ENCODE measurements at regions not wholly inside any gene's neighbourhood (a gene's known extent, or its start where the extent isn't known, plus 50 kb on each side); places are given as distances from the start of the nearest gene placed in this dataset.

GRCh38 chr4:175377203-175377602 lies 434.9 kb downstream of the GPM6A start:
- no TSS peak for BruUV-seq (replicated peaks)
- no peaks in the 10 kb centered on the region for H3K27me3 ChIP-seq (ENCODE audit: insufficient read depth, low read length)
- POLR2A ChIA-PET: no interaction called here
- DNase-seq (ENCODE audit: low read depth, low spot score) (no peak), ATAC-seq (no peak)
- H2AFZ ChIP-seq (ENCODE audit: low read depth, low read length, poor library complexity, severe bottlenecking): no peak overlapping the region
- H3K9me3 ChIP-seq (ENCODE audit: control insufficient read depth in 1 of 2, insufficient read depth in 1 of 2, low read depth in 1 of 2, low read length in 2 of 2): no peaks in the 10 kb centered on the region
- CTCF ChIA-PET: no interaction called here
- intact Hi-C loops (cut with micrococcal nuclease): no loop called here
- no peaks in the 10 kb centered on the region for H3K36me3 ChIP-seq (ENCODE audit: control insufficient read depth in 1 of 2, insufficient read depth in 2 of 2, low read length in 2 of 2)
- H3K4me1 ChIP-seq (ENCODE audit: control insufficient read depth in 1 of 2, insufficient read depth in 2 of 2, low read length in 2 of 2): no peaks in the 10 kb centered on the region
- no peak overlapping the region for H3K9ac ChIP-seq (ENCODE audit: low read length)
- no peak overlapping the region for H3K4me2 ChIP-seq (ENCODE audit: low read length)
- RAD21 ChIA-PET (ENCODE audit: low non-redundant PET in 1 of 2, low total read pairs in 2 of 2, uncharacterized antibody in 2 of 2, unreplicated experiment in 2 of 2): no interaction called here
- H4K20me1 ChIP-seq (ENCODE audit: insufficient read depth): no peaks in the 10 kb centered on the region
- no peaks in the 10 kb centered on the region for H3K79me2 ChIP-seq (ENCODE audit: insufficient read depth, low read length)
- no peak overlapping the region for H3K27ac ChIP-seq (ENCODE audit: low read depth, low read length)
- no peak overlapping the region for H3K4me3 ChIP-seq (replicated peaks in 1 of 2; ENCODE audit: low read depth in 1 of 2, low read length in 2 of 2)
- no peak for TF ChIP-seq EZH2 (IDR thresholded peaks at IDR 0.05)
- no peak for TF ChIP-seq YY1 (IDR thresholded peaks at IDR 0.05; ENCODE audit: extremely low read depth, insufficient replicate concordance, low read depth, low read length)
- TF ChIP-seq ZNF274 (IDR thresholded peaks at IDR 0.05; ENCODE audit: low read depth, low read length): no peak
- TF ChIP-seq CTCF (IDR thresholded peaks at IDR 0.05 in 2 of 3, conservative IDR thresholded peaks at IDR 0.05 in 1 of 3; ENCODE audit: borderline replicate concordance in 1 of 3, insufficient read depth in 1 of 3, low read depth in 2 of 3, low read length in 2 of 3): no peak
- TF ChIP-seq TCF7L2 (IDR thresholded peaks at IDR 0.05; ENCODE audit: borderline replicate concordance, extremely low read depth, insufficient read depth, insufficient read length): no peak
- TF ChIP-seq, protein P1, sequence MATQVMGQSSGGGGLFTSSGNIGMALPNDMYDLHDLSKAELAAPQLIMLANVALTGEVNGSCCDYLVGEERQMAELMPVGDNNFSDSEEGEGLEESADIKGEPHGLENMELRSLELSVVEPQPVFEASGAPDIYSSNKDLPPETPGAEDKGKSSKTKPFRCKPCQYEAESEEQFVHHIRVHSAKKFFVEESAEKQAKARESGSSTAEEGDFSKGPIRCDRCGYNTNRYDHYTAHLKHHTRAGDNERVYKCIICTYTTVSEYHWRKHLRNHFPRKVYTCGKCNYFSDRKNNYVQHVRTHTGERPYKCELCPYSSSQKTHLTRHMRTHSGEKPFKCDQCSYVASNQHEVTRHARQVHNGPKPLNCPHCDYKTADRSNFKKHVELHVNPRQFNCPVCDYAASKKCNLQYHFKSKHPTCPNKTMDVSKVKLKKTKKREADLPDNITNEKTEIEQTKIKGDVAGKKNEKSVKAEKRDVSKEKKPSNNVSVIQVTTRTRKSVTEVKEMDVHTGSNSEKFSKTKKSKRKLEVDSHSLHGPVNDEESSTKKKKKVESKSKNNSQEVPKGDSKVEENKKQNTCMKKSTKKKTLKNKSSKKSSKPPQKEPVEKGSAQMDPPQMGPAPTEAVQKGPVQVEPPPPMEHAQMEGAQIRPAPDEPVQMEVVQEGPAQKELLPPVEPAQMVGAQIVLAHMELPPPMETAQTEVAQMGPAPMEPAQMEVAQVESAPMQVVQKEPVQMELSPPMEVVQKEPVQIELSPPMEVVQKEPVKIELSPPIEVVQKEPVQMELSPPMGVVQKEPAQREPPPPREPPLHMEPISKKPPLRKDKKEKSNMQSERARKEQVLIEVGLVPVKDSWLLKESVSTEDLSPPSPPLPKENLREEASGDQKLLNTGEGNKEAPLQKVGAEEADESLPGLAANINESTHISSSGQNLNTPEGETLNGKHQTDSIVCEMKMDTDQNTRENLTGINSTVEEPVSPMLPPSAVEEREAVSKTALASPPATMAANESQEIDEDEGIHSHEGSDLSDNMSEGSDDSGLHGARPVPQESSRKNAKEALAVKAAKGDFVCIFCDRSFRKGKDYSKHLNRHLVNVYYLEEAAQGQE (IDR thresholded peaks at IDR 0.05; ENCODE audit: low read depth): no peak
- no peak for TF ChIP-seq SIN3A (IDR thresholded peaks at IDR 0.05; ENCODE audit: low read depth)
- TF ChIP-seq POLR2A (IDR thresholded peaks at IDR 0.05; ENCODE audit: borderline replicate concordance, extremely low read depth, insufficient read depth, insufficient read length): no peak
- TF ChIP-seq ATF3 (IDR thresholded peaks at IDR 0.05): no peak
- TF ChIP-seq JUND (IDR thresholded peaks at IDR 0.05): no peak
- TF ChIP-seq, protein P2, sequence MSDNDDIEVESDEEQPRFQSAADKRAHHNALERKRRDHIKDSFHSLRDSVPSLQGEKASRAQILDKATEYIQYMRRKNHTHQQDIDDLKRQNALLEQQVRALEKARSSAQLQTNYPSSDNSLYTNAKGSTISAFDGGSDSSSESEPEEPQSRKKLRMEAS (IDR thresholded peaks at IDR 0.05): no peak
- no peak for TF ChIP-seq SP1 (IDR thresholded peaks at IDR 0.05; ENCODE audit: low read depth)
- no peak for TF ChIP-seq ZFX (IDR thresholded peaks at IDR 0.05)
- no peak for TF ChIP-seq CEBPB (IDR thresholded peaks at IDR 0.05; ENCODE audit: low read depth)
- H3K9me2 ChIP-seq (ENCODE audit: insufficient read depth): no peaks in the 10 kb centered on the region
